HuH-7 (cell line): ENCODE measurements at regions not wholly inside any gene's neighbourhood (a gene's known extent, or its start where the extent isn't known, plus 50 kb on each side); places are given as distances from the start of the nearest gene placed in this dataset.
"Not testable (repeated sequence)": the region's sequence is repeated elsewhere in the genome, so short reads cannot be mapped to it uniquely, and the experiment has no call there.

Source experiments
- DNase-seq: peaks from one replicate; pipeline ENCODE4 v3.0.0; 2011; ENCODE audit warnings: low spot score

DNA sequence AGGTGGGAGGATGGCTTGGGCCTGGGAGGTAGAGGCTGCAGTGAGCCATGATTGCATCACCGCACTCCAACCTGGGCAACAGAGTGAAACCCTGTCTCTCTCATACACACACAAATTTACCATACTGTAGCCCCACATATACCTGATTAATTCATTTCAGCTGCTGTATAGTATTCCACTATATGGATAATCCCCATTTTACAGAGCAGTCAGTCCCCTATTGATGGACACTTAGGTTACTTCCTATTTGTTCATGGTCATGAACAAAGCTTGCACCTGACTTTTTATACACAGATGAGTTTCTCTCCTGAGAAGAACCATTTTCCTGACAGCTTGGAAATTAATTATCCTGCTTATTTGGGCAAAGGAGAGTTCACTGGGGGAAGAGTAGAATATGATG lies 59.2 kb downstream of the EMX2 start:
- no peak for DNase-seq

DNA sequence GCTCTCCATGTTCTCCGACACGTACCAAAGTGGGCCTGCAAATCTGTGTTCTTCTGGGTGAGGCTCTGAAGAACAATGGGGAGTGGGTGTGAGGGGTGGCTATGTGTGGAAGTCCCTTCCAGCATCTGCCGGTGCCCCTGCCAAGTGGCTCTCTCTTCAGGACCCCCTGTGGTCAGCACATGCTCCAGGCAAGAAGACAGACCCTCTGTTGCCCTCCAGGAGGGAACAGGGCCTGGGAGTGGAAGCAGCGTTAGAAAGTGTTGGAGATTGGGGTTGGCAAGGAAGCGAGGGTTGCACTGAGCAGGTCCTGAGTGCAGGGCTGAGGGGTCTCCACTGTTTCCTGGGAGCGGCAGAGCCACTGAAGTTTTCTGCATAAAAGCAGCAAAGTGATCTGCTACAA lies 60.5 kb downstream of the EMX2 start:
- DNase-seq: no peak

DNA sequence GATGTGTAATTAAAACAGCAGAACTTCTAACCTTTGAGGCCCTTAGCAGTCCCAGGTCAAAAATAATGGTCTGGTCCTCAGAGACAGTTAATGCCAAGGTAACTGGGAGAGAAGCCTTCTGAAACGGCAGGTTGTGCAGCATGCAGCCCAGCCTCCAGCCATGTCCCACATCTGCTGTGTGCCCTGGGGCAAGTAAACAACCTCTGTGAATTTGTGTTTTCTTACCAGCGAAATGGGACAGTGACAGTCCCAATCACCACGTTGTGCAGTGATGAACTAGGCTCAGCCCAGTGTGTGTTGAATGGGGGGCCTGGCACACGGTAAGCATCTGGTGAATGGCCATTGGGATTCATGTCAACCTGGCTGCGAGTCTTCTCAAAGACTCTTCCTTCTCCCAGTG lies 61.2 kb downstream of the EMX2 start:
- no peak for DNase-seq

DNA sequence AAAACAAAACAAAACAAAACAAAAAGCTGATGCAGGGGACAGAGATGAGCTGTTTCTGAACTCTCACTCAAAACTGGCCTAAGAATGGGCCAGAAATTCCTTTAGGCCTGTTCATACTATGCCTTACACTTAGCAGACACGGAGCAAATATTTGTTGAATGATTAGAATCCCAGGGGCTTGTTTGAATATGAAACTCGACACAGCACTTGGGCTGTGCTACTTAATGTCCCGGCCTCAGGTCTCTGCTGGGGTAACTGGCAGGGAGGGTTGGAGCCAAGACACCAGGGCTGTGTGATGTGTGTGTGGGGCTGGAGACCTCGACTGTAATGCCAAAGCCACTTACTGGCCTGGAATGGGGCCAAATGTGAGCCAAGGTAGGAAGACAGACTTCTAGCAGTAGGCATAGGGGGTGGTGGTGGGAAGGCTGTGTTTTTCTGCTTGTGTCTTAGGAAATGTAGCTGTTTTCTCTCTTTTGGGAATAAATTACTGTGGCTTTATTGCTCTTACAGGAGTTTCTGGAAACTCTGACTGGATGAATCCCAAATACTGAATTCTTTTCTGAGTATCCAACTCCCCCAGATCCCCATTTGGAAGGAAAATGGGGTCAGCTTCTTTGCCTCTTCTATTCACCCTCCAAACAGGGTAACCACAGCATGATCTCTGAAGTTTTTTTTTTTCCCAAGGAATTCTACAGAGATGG lies 66.7 kb downstream of the EMX2 start:
- DNase-seq: no peak

DNA sequence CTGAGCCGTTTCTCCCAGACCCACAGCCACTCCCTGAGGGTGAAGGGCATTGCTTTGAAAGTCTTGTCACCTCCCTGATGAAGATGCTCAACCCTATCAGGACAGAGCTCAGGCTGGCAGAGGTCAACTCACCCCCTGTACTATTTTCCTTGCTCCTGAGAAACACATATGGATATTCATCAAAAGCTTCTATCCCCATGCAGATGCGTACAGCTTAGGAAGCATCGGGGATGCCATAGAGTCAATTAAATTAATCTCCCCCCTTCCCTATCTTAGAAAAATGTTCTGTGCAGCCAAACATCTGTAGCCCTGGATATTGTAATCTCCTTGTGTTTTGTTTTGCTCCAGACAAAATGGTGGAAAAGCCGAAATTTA lies 67.2 kb downstream of the EMX2 start:
- DNase-seq: no peak

DNA sequence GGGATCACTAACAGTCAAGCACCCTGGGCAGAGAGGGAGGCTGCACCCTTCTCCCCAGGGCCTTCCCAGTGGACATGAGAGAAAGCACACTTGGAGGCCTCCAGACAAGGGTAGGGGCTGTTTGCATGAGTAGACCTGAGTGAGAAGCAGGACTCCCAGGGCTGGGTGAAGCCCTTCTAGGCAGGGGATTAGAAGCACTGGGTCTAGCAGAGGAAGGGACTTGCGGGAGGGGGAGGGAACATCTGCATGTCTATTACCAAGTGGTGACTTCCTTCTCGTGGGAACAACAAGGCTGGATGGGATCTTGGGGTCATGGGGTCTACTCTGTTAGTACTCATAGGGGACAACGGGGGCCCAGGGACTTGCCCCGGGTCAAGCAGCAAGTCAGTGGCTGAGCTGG lies 67.8 kb downstream of the EMX2 start:
- DNase-seq: no peak

DNA sequence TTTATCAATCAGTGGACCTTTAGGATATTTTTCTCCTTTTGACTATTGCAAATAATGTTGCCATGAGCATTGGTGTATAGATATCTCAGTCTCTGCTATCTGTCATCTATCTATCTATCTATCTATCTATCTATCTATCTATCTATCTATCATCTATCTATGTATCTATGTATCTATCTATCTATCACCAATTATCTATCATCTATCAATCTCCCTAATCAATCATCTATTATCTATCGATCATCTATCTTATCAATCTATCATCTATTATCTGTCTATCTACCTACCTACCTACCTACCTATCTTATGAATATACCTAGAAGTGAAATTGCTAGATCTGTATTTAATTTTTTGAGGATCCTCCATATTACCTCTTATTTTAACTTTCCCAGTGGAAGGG lies 69.6 kb downstream of the EMX2 start:
- no peak for DNase-seq

DNA sequence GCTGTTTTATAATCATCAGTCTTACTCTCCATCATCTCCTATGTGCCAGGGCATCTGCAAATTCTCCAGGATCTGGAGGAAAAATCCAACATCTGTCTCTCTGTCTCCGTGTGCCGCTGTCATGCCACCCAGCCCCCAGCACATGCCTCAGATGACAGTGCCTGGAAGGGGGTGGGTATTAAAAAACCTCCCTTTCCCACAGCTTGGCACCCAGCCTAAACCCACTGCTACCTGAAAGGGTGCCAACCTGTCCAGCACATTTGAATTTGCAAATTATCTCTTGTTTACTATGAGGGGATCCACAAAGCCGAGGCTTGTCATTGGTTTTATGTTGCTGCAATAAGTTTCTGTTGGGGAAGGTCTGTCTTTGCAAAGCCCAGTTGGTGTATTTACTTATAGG lies 73.1 kb downstream of the EMX2 start:
- no peak for DNase-seq

DNA sequence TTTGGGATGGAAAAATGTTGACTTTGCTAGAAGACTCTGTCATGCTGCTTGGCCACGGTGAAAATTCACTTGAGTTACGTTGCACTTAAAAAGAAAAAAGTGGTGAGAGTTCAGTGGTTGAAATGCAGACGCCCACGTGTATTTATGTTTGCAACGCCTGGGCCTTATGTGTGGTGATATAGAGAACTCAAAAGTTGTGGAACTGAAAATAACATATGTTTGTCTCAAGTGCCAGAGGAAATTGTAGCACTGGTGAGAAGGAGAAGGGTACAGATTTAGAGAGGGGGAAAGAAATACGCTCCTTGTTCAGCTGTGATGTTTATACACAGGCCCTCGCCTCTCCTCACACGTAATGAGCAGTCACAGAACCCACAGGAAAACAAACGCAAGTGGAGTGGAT lies 73.6 kb downstream of the EMX2 start:
- no peak for DNase-seq

DNA sequence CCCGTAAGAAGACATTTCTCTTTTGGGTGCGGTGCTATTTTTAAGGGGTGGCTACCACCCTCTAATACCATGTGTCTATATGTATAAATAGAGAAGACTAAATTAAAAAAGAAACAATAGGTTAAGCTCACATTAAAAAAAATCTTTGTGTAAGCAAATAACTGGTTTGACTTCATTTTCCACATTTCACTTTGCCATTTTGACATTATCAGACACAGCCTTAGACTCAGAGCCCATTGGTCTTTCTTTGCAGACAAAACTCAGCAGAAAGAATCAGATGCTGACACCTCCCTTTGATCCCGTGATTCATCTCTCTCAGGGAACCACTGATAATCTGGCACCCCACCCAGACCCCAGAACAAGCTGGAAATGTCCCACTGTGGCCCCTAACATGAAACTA lies 74.5 kb downstream of the EMX2 start:
- no peak for DNase-seq

DNA sequence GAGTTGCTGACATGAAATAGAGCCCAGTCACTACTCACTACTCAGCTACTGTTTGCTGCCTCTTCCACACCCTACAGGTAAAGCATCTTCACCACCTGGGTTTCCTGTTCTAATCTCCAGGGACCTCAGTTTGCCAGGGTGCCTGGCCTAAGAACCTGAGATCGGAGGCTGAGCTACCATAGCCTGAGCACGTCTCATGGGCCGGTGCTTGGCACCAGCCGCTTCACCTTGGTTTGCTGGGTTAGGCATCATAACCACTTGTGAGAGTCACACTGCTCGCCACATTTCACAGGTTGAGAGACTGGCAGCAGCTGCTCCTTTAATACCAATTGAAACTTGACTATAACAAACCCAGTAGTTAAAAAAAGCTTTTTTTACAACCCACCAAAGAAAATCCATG lies 75.1 kb downstream of the EMX2 start:
- DNase-seq: no peak

DNA sequence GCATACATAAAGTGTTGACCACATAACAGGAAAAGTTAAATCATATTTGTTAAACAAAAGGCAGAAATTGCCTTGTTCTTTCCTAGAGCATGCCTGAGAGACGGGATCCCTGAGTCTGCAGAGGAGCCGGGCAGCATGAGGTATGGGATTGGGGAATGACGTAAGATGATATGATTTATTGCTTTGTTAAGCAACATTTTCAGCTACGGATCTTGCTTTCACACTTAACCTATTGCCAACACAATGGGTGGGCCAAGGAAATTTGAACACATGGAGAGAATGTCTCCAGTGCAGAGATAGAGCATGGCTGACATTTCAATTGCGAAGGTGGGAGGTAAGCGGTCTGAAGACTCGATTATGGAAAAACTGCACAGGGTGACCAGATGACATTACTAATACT lies 76.7 kb downstream of the EMX2 start:
- DNase-seq: no peak

DNA sequence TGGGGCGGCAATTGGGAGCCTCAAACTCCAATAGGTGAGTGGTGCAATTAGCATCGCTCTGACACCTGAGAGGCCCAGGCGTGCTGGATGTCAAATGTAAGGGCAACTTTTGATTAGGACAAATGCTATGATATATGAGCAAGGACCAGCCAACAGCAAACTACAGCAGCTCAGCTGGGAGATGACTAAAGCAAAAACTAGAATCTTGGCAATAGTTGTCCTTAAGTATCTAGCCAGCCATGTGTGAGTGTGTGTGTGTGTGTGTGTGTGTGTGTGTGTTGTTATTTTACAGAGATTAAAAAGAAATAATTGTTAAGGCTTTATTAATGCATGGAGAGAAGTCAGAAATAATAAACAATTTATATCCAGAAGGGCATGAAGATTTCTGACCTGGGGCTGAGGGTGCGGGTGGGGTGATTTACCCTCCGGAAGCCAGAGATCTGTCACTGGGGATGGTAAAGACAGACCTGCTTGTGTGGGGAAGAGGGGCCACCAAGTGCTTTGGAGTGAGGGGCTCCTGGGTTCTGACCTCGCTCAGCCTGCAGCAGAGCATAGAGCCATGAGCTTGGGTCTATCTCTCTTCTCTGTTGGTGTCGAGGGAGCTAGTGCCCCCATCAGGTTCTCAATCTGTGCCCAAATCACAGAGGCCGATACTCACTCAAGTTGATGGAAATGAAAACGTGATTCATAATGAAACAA lies 77.3 kb downstream of the EMX2 start:
- no peak for DNase-seq

DNA sequence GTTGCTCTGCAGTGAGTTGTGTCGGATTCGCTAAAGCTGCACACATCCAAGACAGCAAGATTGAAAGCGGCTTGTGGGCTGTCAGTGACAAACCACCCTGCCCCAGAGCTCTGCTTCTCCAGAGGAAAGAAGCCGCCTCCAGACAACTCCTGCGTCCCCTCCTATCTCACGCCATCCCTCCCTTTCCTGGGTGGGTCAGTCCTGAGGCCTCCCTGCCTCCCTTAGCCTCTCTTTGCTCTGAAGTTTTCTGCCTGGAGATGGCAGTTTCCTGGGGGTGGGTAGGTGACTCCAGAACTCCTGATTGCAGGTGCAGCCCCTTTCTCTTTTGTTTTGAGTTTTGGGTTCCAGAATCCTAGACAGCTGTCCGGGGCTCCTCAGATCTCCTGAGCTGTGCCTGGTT lies 78.7 kb downstream of the EMX2 start:
- no peak for DNase-seq

DNA sequence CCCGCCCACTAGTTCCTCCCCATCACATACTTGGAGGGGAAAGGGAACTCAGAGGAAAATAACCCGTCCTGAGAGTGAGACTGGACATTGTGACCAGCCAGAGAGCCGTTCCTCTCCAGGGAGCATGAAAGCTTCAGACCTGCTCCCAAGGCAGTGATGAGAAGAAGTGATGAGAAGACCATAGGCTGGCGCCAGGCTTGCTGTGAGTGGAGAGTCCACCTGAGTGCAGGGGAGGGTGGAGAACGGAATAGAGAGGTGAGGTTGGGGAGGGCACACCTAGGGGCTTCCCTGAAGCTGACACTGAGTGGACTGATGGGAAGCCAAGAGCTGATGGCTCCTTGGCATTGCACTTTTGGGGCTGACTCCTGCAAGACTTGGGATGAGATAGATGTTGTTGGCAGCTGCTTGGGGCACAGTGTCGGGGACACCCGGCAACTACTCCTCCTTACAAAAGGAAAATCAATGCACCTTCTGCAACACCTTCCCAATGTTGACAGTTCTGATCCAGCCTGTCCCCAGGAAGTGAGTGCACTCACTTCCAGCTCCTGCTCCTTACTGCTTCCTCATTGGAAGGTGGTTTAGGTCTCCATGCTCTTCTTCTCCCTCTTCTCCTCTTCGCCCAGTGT lies 79.4 kb downstream of the EMX2 start:
- no peak for DNase-seq

DNA sequence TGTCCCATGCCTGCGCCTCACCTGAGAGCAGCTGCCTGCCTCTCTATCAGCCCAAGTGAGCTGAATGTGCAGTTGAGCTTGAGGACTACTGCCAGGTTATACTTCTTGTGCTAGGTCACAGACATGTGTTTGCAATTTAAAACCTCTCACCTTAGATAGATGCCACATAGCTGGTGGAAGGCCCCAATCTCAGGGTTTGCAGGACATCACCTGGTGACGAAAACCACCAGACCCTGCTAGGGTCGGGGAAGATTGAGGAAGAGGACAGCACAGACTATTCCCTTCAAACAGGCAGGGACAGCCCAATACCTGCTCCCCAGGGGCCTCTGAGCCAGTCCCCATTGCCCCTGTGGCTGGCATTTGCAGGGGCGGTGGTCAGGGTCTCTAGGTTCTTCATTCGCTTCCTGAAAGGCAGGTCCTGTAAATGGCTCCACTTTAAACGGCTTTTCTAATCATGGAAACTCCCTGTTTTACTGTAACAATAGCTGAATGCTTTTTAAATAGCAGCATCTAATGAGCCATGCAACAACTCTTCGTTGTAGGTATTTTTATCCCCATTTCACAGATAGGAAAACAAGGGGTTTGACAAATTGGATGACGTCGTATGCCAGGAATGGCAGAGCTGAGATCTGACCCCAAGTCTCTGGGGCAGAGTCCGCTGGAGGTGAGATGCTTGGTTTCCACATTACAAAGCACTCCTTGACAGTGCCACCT lies 80.1 kb downstream of the EMX2 start:
- no peak for DNase-seq

DNA sequence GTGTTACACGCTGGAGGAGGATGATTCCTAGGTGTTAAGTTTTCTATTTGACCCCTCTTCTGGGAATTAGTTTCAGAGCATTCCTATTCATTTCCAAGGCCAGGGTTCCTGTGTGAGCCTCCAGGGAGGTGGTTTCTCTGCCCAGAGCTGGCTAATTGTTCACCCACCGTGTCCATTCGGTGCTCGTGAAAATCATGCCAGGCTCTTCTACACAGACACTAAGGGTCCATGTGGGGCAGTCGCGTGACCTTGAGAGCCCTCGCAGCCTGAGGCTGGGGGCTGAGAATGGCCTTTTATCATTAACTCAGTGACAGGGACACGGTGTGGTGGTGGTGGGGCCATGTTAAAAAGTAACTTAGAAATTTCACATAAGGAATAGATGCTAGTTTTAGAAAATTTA lies 83.7 kb downstream of the EMX2 start:
- no peak for DNase-seq

DNA sequence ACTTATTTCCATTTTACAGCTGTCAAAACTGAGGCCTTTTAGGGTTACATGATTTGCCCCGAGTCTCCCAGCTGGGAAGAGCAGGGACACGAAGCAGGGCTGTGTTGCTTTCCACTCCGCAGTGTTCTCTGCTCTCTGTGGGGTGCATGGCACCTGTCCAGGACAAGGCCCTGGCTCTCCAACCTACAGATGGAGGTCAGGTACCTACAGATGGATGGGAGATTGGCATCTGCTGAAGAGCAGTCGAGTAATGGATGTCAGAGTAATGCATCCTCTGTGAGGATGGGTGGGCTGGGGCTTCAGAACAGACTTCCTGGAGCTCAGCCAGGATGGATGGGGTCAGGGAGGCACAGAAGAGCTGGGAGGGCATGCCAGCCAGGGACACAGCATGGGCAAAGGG lies 85.0 kb downstream of the EMX2 start:
- DNase-seq: no peak

DNA sequence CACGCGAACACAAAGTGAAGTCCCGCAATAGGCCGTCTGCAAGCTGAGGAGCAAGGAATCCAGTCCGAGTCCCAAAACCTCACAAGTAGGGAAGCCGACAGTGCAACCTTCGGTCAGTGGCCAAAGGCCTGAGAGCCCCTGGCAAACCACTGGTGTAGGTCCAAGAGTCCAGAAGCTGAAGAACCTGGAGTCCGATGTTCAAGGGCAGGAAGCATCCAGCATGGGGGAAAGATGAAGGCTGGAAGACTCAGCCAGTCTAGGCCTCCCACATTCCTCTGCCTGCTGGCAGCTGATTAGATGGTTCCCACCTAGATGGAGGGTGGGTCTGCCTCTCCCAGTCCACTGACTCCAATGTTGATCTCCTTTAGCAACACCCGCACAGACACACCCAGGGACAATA lies 87.2 kb downstream of the EMX2 start:
- DNase-seq: not testable (repeated sequence)

DNA sequence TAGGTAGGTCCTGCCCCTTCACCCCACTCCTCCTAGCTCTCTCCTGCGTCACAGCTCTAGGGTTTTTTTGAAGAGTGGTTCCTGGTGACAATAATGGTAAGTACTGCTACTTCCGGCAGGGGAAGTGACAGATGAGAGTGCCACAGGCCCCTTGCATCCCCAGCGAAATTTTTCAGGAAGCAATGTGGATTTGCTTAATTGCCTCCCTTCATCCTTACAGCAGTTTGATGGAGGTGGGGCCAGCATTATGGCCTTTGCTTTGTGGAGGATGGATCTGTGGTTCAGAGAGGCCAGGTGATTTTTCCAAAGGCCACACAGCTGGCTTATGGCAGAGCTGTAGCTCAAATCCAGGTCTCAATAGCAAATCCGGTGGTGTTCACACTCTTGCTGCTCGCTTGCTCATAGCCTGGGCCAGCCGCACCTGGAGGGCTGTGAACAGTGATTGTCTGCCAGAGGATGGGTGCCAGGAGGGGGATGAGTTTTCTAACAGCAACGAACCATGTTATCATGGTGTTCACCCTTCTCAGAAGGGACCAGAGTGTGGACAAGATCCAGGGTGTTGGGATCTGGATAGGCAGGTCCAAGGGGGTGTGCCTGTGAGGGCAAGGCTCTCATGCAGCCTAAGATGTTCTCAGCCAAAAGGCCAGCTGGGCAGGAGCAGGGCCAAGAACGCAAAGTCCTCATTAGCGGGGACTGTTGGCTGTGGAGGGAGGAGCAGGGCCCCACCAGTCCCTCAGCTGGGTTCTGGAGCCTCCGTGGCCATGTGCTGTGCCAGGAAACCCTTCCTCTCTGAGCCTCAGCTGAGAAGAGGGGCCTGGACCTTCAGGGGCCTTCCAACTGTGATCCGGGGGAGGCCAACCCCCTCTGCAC lies 89.0 kb downstream of the EMX2 start:
- no peak for DNase-seq

DNA sequence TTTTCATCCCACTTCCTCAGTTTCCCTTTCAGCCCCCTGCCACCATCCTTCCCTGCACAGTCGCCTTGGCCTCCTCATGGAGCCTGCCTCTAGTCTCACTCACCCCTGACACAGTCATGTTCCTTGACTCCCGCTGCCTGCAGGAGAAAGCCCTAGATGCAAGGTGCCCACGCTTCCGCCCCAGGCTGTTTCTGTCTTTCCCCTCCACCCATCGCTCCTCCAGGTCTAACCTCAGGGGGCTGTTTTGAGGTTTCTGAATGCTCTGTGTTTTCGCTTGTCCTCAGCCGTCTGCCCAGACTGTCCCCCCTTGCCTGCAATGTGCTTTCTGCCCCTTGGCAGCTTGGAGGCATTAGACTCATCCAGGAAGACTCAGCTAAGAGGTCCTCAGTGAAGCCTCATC lies 89.9 kb downstream of the EMX2 start:
- no peak for DNase-seq

DNA sequence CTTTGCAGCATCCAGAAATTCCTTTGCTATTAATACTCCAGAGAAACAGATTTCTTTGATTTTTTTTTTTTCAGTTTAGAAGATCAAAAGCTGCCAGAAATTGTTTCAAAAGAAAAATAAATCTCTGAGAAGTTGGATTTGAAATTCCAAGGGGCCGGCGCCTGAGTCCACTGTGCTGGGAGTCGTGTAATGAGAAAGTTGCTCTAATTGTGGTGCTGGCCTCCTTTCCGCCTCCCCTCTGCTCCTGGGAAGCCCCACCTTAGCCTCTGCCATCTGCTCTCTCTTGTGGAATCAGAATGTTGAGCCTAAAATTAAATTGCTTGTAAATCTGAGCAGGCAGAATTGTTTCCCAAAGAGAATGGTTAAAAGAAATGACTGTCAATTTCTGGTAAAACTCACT lies 93.3 kb downstream of the EMX2 start:
- DNase-seq: no peak
